ENCODE measurements at regions not wholly inside any gene's neighbourhood (a gene's known extent, or its start where the extent isn't known, plus 50 kb on each side); places are given as distances from the start of the nearest gene placed in this dataset.

DNA sequence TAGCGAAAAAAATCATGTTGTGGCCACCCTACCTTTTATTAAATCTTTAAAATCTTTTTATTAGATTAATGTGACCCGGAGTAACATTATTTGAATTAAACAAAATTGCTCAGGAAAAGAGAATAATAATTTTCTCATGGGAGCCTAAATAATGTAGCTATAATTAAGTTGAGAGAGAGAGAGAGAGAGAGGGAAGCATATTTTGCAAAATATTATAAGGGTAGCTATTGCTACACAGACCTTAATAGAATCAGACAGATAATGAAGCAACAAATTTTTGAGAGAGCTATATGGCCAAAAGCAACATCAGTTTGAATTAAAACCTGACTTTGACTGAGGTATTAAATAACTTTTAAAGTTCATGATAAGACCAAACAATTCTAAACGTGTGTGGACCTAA is 703.5 kb downstream of the TMTC2 start:
- H3K4me1 Mint-ChIP-seq (ENCODE audit: insufficient read depth, unreplicated experiment) = no peaks in the 10 kb centered on the region
- no peaks in the 10 kb centered on the region for H3K27me3 Mint-ChIP-seq (ENCODE audit: insufficient read depth, unreplicated experiment)
- no peaks in the 10 kb centered on the region for H3K36me3 Mint-ChIP-seq (ENCODE audit: insufficient read depth, unreplicated experiment)
- no peak overlapping the region for H3K27ac Mint-ChIP-seq (ENCODE audit: low read depth, unreplicated experiment)
- no peak overlapping the region for H3K4me3 Mint-ChIP-seq (ENCODE audit: unreplicated experiment)
- no peak for DNase-seq (ENCODE audit: unreplicated experiment)
- ChIA-PET POLR2A (no interaction called here), CTCF (interaction anchor here (0.6 kb wide), 1 partner anchor 8 kb away, joined by 3 read pairs; no protein-coding TSS in a partner anchor)
- peaks cover 8% of the 10 kb centered on the region for H3K9me3 Mint-ChIP-seq (ENCODE audit: unreplicated experiment)
- TF ChIP-seq, protein P1, sequence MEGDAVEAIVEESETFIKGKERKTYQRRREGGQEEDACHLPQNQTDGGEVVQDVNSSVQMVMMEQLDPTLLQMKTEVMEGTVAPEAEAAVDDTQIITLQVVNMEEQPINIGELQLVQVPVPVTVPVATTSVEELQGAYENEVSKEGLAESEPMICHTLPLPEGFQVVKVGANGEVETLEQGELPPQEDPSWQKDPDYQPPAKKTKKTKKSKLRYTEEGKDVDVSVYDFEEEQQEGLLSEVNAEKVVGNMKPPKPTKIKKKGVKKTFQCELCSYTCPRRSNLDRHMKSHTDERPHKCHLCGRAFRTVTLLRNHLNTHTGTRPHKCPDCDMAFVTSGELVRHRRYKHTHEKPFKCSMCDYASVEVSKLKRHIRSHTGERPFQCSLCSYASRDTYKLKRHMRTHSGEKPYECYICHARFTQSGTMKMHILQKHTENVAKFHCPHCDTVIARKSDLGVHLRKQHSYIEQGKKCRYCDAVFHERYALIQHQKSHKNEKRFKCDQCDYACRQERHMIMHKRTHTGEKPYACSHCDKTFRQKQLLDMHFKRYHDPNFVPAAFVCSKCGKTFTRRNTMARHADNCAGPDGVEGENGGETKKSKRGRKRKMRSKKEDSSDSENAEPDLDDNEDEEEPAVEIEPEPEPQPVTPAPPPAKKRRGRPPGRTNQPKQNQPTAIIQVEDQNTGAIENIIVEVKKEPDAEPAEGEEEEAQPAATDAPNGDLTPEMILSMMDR (IDR thresholded peaks at IDR 0.05; ENCODE audit: unreplicated experiment) = no peak
- no TSS peak for BruUV-seq (replicated peaks)
- intact Hi-C loops (cut with micrococcal nuclease) = no loop called here

DNA sequence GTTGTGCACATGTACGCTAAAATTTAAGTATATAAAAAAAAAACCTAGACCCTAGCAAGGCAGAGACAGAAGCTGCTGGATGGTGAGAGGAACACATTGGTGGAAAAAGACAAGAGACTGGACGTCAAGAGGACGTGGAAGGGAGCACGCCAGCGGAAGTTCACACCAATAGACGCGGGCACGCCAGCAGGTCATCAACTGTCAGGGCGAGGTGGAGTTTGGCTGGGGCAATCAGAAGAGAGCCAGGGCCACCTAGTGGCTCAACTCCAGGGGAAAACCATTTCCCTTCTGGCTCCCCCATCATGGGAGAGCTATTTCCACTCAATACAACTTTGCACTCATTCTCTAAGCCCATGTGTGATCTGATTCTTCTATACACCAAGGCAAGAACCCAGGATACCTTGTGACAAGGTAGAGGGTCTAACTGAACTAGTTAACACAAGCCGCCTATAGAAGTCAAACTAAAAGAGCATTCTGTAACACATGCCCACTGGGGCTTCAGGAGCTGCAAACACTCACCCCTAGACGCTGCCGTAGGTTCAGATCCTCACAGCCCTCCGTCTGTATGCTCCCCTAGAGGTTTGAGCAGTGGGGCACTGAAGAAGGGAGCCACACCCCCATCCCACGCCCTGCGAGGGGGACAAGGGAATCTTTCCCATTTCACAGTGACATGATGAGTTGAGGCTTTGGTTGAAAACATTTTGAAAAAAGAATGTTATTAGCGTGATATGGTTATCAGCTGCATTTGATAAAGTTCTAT is 702.7 kb downstream of the TMTC2 start:
- DNase-seq (ENCODE audit: unreplicated experiment) = peak; percentile 3
- H3K4me3 Mint-ChIP-seq (ENCODE audit: unreplicated experiment) = no peak overlapping the region
- no peaks in the 10 kb centered on the region for H3K27me3 Mint-ChIP-seq (ENCODE audit: insufficient read depth, unreplicated experiment)
- H3K4me1 Mint-ChIP-seq (ENCODE audit: insufficient read depth, unreplicated experiment) = no peaks in the 10 kb centered on the region
- H3K9me3 Mint-ChIP-seq (ENCODE audit: unreplicated experiment) = peaks cover 8% of the 10 kb centered on the region
- POLR2A ChIA-PET = no interaction called here
- TF ChIP-seq, protein P1 (IDR thresholded peaks at IDR 0.05; ENCODE audit: unreplicated experiment) = no peak
- CTCF ChIA-PET = interaction anchor here (0.6 kb wide), 1 partner anchor 8 kb away, joined by 3 read pairs; no protein-coding TSS in a partner anchor
- BruUV-seq (replicated peaks) = no TSS peak
- no peaks in the 10 kb centered on the region for H3K36me3 Mint-ChIP-seq (ENCODE audit: insufficient read depth, unreplicated experiment)
- no peak overlapping the region for H3K27ac Mint-ChIP-seq (ENCODE audit: low read depth, unreplicated experiment)
- intact Hi-C loops (cut with micrococcal nuclease) = no loop called here

DNA sequence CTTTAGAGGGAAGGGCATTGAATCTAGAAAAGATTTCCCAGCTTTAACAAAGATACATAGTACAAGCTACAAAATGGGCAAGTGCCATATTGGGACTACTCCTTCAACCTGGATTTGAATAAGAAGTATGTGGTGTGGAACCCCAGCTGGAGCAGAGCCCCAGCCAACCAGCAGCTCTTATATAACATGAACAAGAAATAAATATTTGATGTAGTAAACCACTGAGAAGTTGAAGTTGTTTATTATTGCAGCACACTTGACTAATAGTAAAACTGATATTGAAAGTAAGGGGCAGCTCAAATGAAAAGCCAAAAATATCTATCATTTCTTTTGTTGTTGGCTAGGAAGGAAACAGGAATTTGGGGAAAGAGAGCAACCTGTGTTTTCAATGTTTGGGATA is 701.8 kb downstream of the TMTC2 start:
- ChIA-PET POLR2A (no interaction called here), CTCF (no interaction called here)
- H3K9me3 Mint-ChIP-seq (ENCODE audit: unreplicated experiment) = peaks cover 8% of the 10 kb centered on the region
- TF ChIP-seq, protein P1 (IDR thresholded peaks at IDR 0.05; ENCODE audit: unreplicated experiment) = no peak
- H3K27me3 Mint-ChIP-seq (ENCODE audit: insufficient read depth, unreplicated experiment) = no peaks in the 10 kb centered on the region
- no peak for DNase-seq (ENCODE audit: unreplicated experiment)
- intact Hi-C loops (cut with micrococcal nuclease) = no loop called here
- H3K27ac Mint-ChIP-seq (ENCODE audit: low read depth, unreplicated experiment) = no peak overlapping the region
- no peak overlapping the region for H3K4me3 Mint-ChIP-seq (ENCODE audit: unreplicated experiment)
- H3K4me1 Mint-ChIP-seq (ENCODE audit: insufficient read depth, unreplicated experiment) = no peaks in the 10 kb centered on the region
- no TSS peak for BruUV-seq (replicated peaks)
- H3K36me3 Mint-ChIP-seq (ENCODE audit: insufficient read depth, unreplicated experiment) = no peaks in the 10 kb centered on the region

DNA sequence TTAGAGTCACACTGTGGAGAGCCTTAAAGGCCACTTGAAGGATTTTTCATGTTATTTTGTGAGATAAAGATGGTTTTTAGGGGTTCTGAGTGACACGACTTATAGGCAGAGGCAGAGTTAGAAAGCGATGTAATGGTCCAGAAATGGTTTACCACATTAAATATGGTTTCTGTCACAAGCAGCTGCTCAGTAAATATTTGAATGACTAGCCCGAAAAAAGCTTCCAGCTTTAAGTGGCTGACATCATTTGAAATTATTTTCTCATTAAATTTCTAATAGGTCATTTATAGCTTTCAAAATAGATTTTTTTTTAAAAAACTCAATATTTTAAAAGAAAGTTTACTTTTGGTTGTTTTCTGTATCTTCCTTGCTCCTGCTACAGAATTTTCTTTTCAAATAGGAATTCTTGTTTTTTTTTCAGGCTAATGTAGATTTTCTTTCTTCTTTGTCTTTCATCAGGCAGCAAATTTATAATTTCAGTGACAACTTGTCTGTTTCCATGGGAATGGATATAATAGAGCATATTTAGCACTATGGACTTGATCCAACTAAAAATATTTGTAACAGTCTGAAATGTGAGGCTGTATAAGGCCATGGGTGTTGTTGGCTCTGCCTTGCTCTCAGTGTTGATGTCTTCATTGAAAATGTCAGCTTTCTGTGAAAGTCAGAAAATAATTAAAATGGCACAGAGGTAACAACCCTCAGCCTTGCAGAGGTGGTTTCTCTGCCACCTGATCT is 700.0 kb downstream of the TMTC2 start:
- ChIA-PET POLR2A (no interaction called here), CTCF (interaction anchor here (0.5 kb wide), 1 partner anchor 16 kb away, joined by 5 read pairs; no protein-coding TSS in a partner anchor)
- Mint-ChIP-seq H3K9me3 (ENCODE audit: unreplicated experiment) (peaks cover 8% of the 10 kb centered on the region), H3K36me3 (ENCODE audit: insufficient read depth, unreplicated experiment) (no peaks in the 10 kb centered on the region), H3K27ac (ENCODE audit: low read depth, unreplicated experiment) (no peak overlapping the region), H3K4me1 (ENCODE audit: insufficient read depth, unreplicated experiment) (no peaks in the 10 kb centered on the region), H3K4me3 (ENCODE audit: unreplicated experiment) (no peak overlapping the region), H3K27me3 (ENCODE audit: insufficient read depth, unreplicated experiment) (no peaks in the 10 kb centered on the region)
- intact Hi-C loops (cut with micrococcal nuclease) = no loop called here
- no peak for DNase-seq (ENCODE audit: unreplicated experiment)
- TF ChIP-seq, protein P1 (IDR thresholded peaks at IDR 0.05; ENCODE audit: unreplicated experiment) = no peak
- BruUV-seq (replicated peaks) = no TSS peak

Measured in MCF 10A (cell line).